HEK293 (cell line): ENCODE measurements at regions not wholly inside any gene's neighbourhood (a gene's known extent, or its start where the extent isn't known, plus 50 kb on each side); places are given as distances from the start of the nearest gene placed in this dataset.

Source experiments
- CTCF ChIA-PET: fragments of 350-600 bp; formaldehyde crosslinking; extraction: SDS; loops from one replicate; lab custom pipeline; 2021; ENCODE audit warnings: antibody characterized with exemption; lab: Yijun Ruan, JAX
- POLR2A ChIA-PET: fragments of 300-600 bp; formaldehyde crosslinking; extraction: SDS; loops from one replicate; lab custom pipeline; 2020; ENCODE audit warnings: antibody characterized with exemption, inconsistent platforms; lab: Yijun Ruan, JAX
- H3K27ac ChIP-seq: fragments of 200-500 bp; sonication (Bioruptor generic); 2 replicates; pipeline ENCODE4 v1.5.1; 2014; ENCODE audit warnings: low read depth, low read length, control low read depth, inconsistent platforms; ENCODE audit errors: extremely low read depth
- H3K36me3 ChIP-seq, 2 experiments: fragments of 200-500 bp in 1 of 2; sonication (Bioruptor generic) in 1 of 2; 1 replicate in 1 of 2; 2 replicates in 1 of 2; pipeline ENCODE4 v1.5.1; 2014 to 2017; ENCODE audit warnings: inconsistent platforms in 2 of 2, low read length in 2 of 2; ENCODE audit not compliant: control insufficient read depth in 2 of 2, insufficient read depth in 1 of 2
- H3K4me1 ChIP-seq: fragments of 200-500 bp; sonication (Bioruptor generic); 2 replicates; pipeline ENCODE4 v1.5.1; 2014; ENCODE audit warnings: mild to moderate bottlenecking, low read length, inconsistent platforms; ENCODE audit not compliant: control insufficient read depth, insufficient read depth
- H3K4me3 ChIP-seq: 2 replicates; pipeline ENCODE4 v1.5.1; 2011; ENCODE audit warnings: low read depth, mild to moderate bottlenecking, control low read depth, low read length, moderate library complexity
- H3K9me3 ChIP-seq: fragments of 200-500 bp; sonication (Bioruptor generic); 2 replicates; pipeline ENCODE4 v1.5.1; 2014; ENCODE audit warnings: low read depth, low read length, inconsistent platforms; ENCODE audit not compliant: control insufficient read depth, insufficient read depth
- AEBP2 ChIP-seq: fragments of 450-650 bp; formaldehyde crosslinking; IDR thresholded peaks from 2 replicates; pipeline ENCODE4 v1.5.1; 2016; ENCODE audit warnings: missing biosample characterization, missing genetic modification characterization, borderline replicate concordance
- GLI4 ChIP-seq: fragments of 450-650 bp; formaldehyde crosslinking; IDR thresholded peaks from 2 replicates; pipeline ENCODE4 v1.5.1; 2016; ENCODE audit warnings: missing biosample characterization, missing genetic modification characterization
- GLIS1 ChIP-seq: fragments of 450-650 bp; formaldehyde crosslinking; IDR thresholded peaks from 2 replicates; pipeline ENCODE4 v1.5.1; 2016; ENCODE audit warnings: missing biosample characterization, missing genetic modification characterization
- IKZF3 ChIP-seq: fragments of 450-650 bp; IDR thresholded peaks from 2 replicates; pipeline ENCODE4 v1.5.0; 2018; ENCODE audit warnings: missing biosample characterization, mild to moderate bottlenecking, missing genetic modification characterization, moderate library complexity
- KLF9 ChIP-seq: fragments of 450-650 bp; formaldehyde crosslinking; IDR thresholded peaks from 2 replicates; pipeline ENCODE4 v1.5.1; 2016; ENCODE audit warnings: missing biosample characterization, missing genetic modification characterization, low read depth
- MEIS1 ChIP-seq: sonication (generic); formaldehyde crosslinking; IDR thresholded peaks from 2 replicates; pipeline ENCODE4 v1.8.1; 2022; ENCODE audit warnings: missing genetic modification reagents, mild to moderate bottlenecking, borderline replicate concordance
- OSR2 ChIP-seq: fragments of 450-650 bp; formaldehyde crosslinking; IDR thresholded peaks from 2 replicates; pipeline ENCODE4 v1.5.1; 2016; ENCODE audit warnings: missing biosample characterization, missing genetic modification characterization
- PRDM6 ChIP-seq: fragments of 450-650 bp; formaldehyde crosslinking; IDR thresholded peaks from 2 replicates; pipeline ENCODE4 v1.5.1; 2017; ENCODE audit warnings: missing biosample characterization, missing genetic modification characterization
- RBAK ChIP-seq: fragments of 450-650 bp; formaldehyde crosslinking; IDR thresholded peaks from 2 replicates; pipeline ENCODE4 v1.5.1; 2016; ENCODE audit warnings: missing biosample characterization, missing genetic modification characterization
- ZBTB26 ChIP-seq: fragments of 450-650 bp; formaldehyde crosslinking; optimal IDR thresholded peaks from 2 replicates; pipeline ENCODE3; 2016; ENCODE audit warnings: missing biosample characterization, mild to moderate bottlenecking, missing genetic modification characterization
- ZFHX2 ChIP-seq: fragments of 450-650 bp; formaldehyde crosslinking; conservative IDR thresholded peaks from 2 replicates; pipeline ENCODE4 v1.5.1; 2016; ENCODE audit warnings: missing biosample characterization, missing genetic modification characterization
- ZNF112 ChIP-seq: fragments of 450-650 bp; formaldehyde crosslinking; IDR thresholded peaks from 2 replicates; pipeline ENCODE4 v1.5.0; 2017; ENCODE audit warnings: missing biosample characterization, missing genetic modification characterization
- ZNF114 ChIP-seq: fragments of 450-650 bp; formaldehyde crosslinking; IDR thresholded peaks from 2 replicates; pipeline ENCODE4 v1.5.0; 2017; ENCODE audit warnings: missing biosample characterization, missing genetic modification characterization
- ZNF350 ChIP-seq: fragments of 450-650 bp; formaldehyde crosslinking; IDR thresholded peaks from 2 replicates; pipeline ENCODE4 v1.5.0; 2017; ENCODE audit warnings: missing biosample characterization, mild to moderate bottlenecking, missing genetic modification characterization
- ZNF394 ChIP-seq: fragments of 450-650 bp; formaldehyde crosslinking; IDR thresholded peaks from 2 replicates; pipeline ENCODE4 v1.5.1; 2016; ENCODE audit warnings: missing biosample characterization, missing genetic modification characterization, mild to moderate bottlenecking, moderate library complexity, borderline replicate concordance
- ZNF416 ChIP-seq: fragments of 450-650 bp; formaldehyde crosslinking; IDR thresholded peaks from 2 replicates; pipeline ENCODE4 v1.5.1; 2016; ENCODE audit warnings: missing biosample characterization, missing genetic modification characterization
- ZNF48 ChIP-seq: fragments of 450-650 bp; formaldehyde crosslinking; IDR thresholded peaks from 2 replicates; pipeline ENCODE4 v1.5.1; 2016; ENCODE audit warnings: missing biosample characterization, missing genetic modification characterization
- ZNF518A ChIP-seq: fragments of 450-650 bp; formaldehyde crosslinking; conservative IDR thresholded peaks from 2 replicates; pipeline ENCODE4 v1.5.1; 2016; ENCODE audit warnings: low read depth, missing biosample characterization, missing genetic modification characterization
- ZNF585B ChIP-seq: fragments of 450-650 bp; formaldehyde crosslinking; IDR thresholded peaks from 2 replicates; pipeline ENCODE4 v1.5.1; 2016; ENCODE audit warnings: missing biosample characterization, missing genetic modification characterization
- ZNF664 ChIP-seq: fragments of 450-650 bp; formaldehyde crosslinking; IDR thresholded peaks from 2 replicates; pipeline ENCODE4 v1.5.1; 2016; ENCODE audit warnings: missing biosample characterization, missing genetic modification characterization
- ZNF768 ChIP-seq: fragments of 450-650 bp; formaldehyde crosslinking; IDR thresholded peaks from 2 replicates; pipeline ENCODE4 v1.5.1; 2018; ENCODE audit warnings: missing biosample characterization, mild to moderate bottlenecking, missing genetic modification characterization
- ZNF837 ChIP-seq: fragments of 450-650 bp; formaldehyde crosslinking; IDR thresholded peaks from 2 replicates; pipeline ENCODE4 v1.5.1; 2016; ENCODE audit warnings: missing biosample characterization, missing genetic modification characterization
- ZSCAN18 ChIP-seq: fragments of 450-650 bp; formaldehyde crosslinking; IDR thresholded peaks from 2 replicates; pipeline ENCODE4 v1.5.1; 2016; ENCODE audit warnings: missing biosample characterization, missing genetic modification characterization
- ZSCAN5A ChIP-seq: fragments of 450-650 bp; formaldehyde crosslinking; IDR thresholded peaks from 2 replicates; pipeline ENCODE4 v1.5.1; 2016; ENCODE audit warnings: missing biosample characterization, missing genetic modification characterization

- no peak overlapping the region for H3K27ac ChIP-seq
- POLR2A ChIA-PET, result no interaction called here
- no peaks in the 10 kb centered on the region for H3K4me1 ChIP-seq
- H3K4me3 ChIP-seq, result no peak overlapping the region
- no peak for TF ChIP-seq ZBTB26
- no peak for TF ChIP-seq ZNF664 (tag by site-specific recombination)
- TF ChIP-seq AEBP2, result no peak
- no peak for TF ChIP-seq ZNF48 (tag by site-specific recombination)
- no peak for TF ChIP-seq ZNF112
- no peak for TF ChIP-seq GLI4
- no peak for TF ChIP-seq IKZF3
- no peak for TF ChIP-seq ZFHX2 (tag by site-specific recombination)
- no peak for TF ChIP-seq GLIS1 (tag by site-specific recombination)
- TF ChIP-seq ZNF416 (tag by site-specific recombination), result no peak
- TF ChIP-seq ZNF350 (tag by site-specific recombination), result no peak
- TF ChIP-seq RBAK (tag by site-specific recombination), result no peak
- TF ChIP-seq KLF9 (tag by site-specific recombination), result no peak
- no peak for TF ChIP-seq ZNF768
- CTCF ChIA-PET, result interaction anchor here (0.5 to 3.3 kb wide), 7 partner anchors 8 to 208 kb away, joined by 3 to 27 read pairs (median 6); no protein-coding TSS in a partner anchor
- H3K9me3 ChIP-seq, result no peaks in the 10 kb centered on the region
- H3K36me3 ChIP-seq, result no peaks in the 10 kb centered on the region
Observed at GRCh38 chr7:142595816-142596516, 153.3 kb upstream of the PRSS1 start.

- CTCF ChIA-PET, result interaction anchor here (0.6 to 2.7 kb wide), 4 partner anchors 10 to 189 kb away, joined by 3 to 14 read pairs (median 3); no protein-coding TSS in a partner anchor
- TF ChIP-seq ZSCAN5A (tag by site-specific recombination) (no peak), OSR2 (tag by site-specific recombination) (no peak), ZNF837 (tag by site-specific recombination) (no peak), MEIS1 (CRISPR knock-in tag) (no peak), ZNF585B (tag by site-specific recombination) (no peak), ZNF394 (no peak), ZNF114 (tag by site-specific recombination) (no peak), ZNF518A (tag by site-specific recombination) (no peak), PRDM6 (tag by site-specific recombination) (no peak), ZSCAN18 (no peak)
Observed at GRCh38 chr7:142594078-142594477, 155.2 kb upstream of the PRSS1 start.

More at GRCh38 chr7:142594078-142594477, 155.2 kb upstream of the PRSS1 start:
- no peaks in the 10 kb centered on the region for H3K4me1 ChIP-seq
- no peaks in the 10 kb centered on the region for H3K9me3 ChIP-seq
- H3K36me3 ChIP-seq, result no peaks in the 10 kb centered on the region
- POLR2A ChIA-PET, result no interaction called here
- no peak overlapping the region for H3K27ac ChIP-seq
- H3K4me3 ChIP-seq, result no peak overlapping the region
